Neuronal stem cell (in vitro differentiated cells): ENCODE measurements at regions not wholly inside any gene's neighbourhood (a gene's known extent, or its start where the extent isn't known, plus 50 kb on each side); places are given as distances from the start of the nearest gene placed in this dataset.

Experiments
- DNase-seq: peaks from one replicate; pipeline ENCODE4 v3.0.0-alpha.2; 2013; ENCODE audit warnings: low spot score
- H2AFZ ChIP-seq: one replicate; pipeline ENCODE4 v1.6.1; 2013; ENCODE audit warnings: mild to moderate bottlenecking, low read length, inconsistent platforms
- H2AK5ac ChIP-seq: 2 replicates; pipeline ENCODE4 v1.6.1; 2013; ENCODE audit warnings: low read depth, mild to moderate bottlenecking, inconsistent platforms, low read length, moderate library complexity, mixed read lengths
- H2BK120ac ChIP-seq: 2 replicates; pipeline ENCODE4 v1.6.1; 2013; ENCODE audit warnings: low read depth, mild to moderate bottlenecking, inconsistent platforms, low read length, moderate library complexity, mixed read lengths
- H2BK12ac ChIP-seq: one replicate; pipeline ENCODE4 v1.6.1; 2013; ENCODE audit warnings: low read length, inconsistent platforms
- H2BK15ac ChIP-seq: 2 replicates; pipeline ENCODE4 v1.6.1; 2013; ENCODE audit warnings: mild to moderate bottlenecking, low read length, inconsistent platforms, mixed read lengths
- H2BK5ac ChIP-seq: one replicate; pipeline ENCODE4 v1.6.1; 2013; ENCODE audit warnings: inconsistent platforms, mild to moderate bottlenecking, low read length, moderate library complexity
- H3K14ac ChIP-seq: one replicate; pipeline ENCODE4 v1.6.1; 2013; ENCODE audit warnings: low read length, inconsistent platforms
- H3K18ac ChIP-seq: 2 replicates; pipeline ENCODE4 v1.6.1; 2013; ENCODE audit warnings: low read length, inconsistent platforms
- H3K23ac ChIP-seq: 2 replicates; pipeline ENCODE4 v1.6.1; 2013; ENCODE audit warnings: low read depth, mild to moderate bottlenecking, mixed read lengths, low read length, inconsistent platforms; ENCODE audit not compliant: poor library complexity
- H3K27ac ChIP-seq: replicated peaks from 3 replicates; pipeline ENCODE4 v1.5.1; 2013; ENCODE audit warnings: low read length, inconsistent platforms
- H3K27me3 ChIP-seq, 3 experiments: 2 replicates each; pipeline ENCODE4 v1.6.1; 2013; ENCODE audit warnings: low read length in 3 of 3, mild to moderate bottlenecking in 2 of 3, inconsistent platforms in 1 of 3, low read depth in 1 of 3, mixed read lengths in 1 of 3, moderate library complexity in 1 of 3; ENCODE audit not compliant: control insufficient read depth in 3 of 3, insufficient read depth in 3 of 3
- H3K36me3 ChIP-seq, 2 donors: replicated peaks in 1 of 2; 2 replicates each; pipeline ENCODE4 v1.6.1; 2013; ENCODE audit warnings: low read length in 2 of 2; ENCODE audit not compliant: control insufficient read depth in 2 of 2, insufficient read depth in 2 of 2
- H3K4ac ChIP-seq: 2 replicates; pipeline ENCODE4 v1.6.1; 2013; ENCODE audit warnings: inconsistent platforms, mild to moderate bottlenecking, low read length, moderate library complexity
- H3K4me1 ChIP-seq, 2 donors: 1 replicate in 1 of 2; 2 replicates in 1 of 2; pipeline ENCODE4 v1.6.1; 2013; ENCODE audit warnings: low read length in 2 of 2, low read depth in 1 of 2; ENCODE audit not compliant: control insufficient read depth in 2 of 2, insufficient read depth in 1 of 2
- H3K4me2 ChIP-seq: one replicate; pipeline ENCODE4 v1.6.1; 2013; ENCODE audit warnings: mild to moderate bottlenecking, low read length, inconsistent platforms; ENCODE audit not compliant: insufficient read depth, poor library complexity, severe bottlenecking
- H3K4me3 ChIP-seq, 2 donors: 2 replicates each; pipeline ENCODE4 v1.5.1; 2013; ENCODE audit warnings: low read length in 2 of 2, mild to moderate bottlenecking in 2 of 2, inconsistent platforms in 1 of 2, moderate library complexity in 1 of 2
- H3K79me1 ChIP-seq: one replicate; pipeline ENCODE4 v1.6.1; 2013; ENCODE audit warnings: low read depth, mild to moderate bottlenecking, inconsistent platforms, low read length, moderate library complexity
- H3K9ac ChIP-seq: one replicate; pipeline ENCODE4 v1.6.1; 2013; ENCODE audit warnings: mild to moderate bottlenecking, low read depth, low read length, inconsistent platforms; ENCODE audit not compliant: poor library complexity
- H3K9me3 ChIP-seq, 2 donors: replicated peaks in 1 of 2; 2 replicates each; pipeline versions ENCODE3 to v1.6.1; 2013; ENCODE audit warnings: low read length in 2 of 2, mild to moderate bottlenecking in 2 of 2, inconsistent platforms in 1 of 2, low read depth in 1 of 2, mixed read lengths in 1 of 2, moderate library complexity in 1 of 2; ENCODE audit not compliant: control insufficient read depth in 2 of 2, insufficient read depth in 1 of 2
- H4K8ac ChIP-seq: one replicate; pipeline ENCODE4 v1.6.1; 2013; ENCODE audit warnings: low read depth, mild to moderate bottlenecking, inconsistent platforms, low read length, moderate library complexity
- H4K91ac ChIP-seq: one replicate; pipeline ENCODE4 v1.6.1; 2013; ENCODE audit warnings: low read length, low read depth, mild to moderate bottlenecking, inconsistent platforms; ENCODE audit not compliant: poor library complexity
- WGBS, 2 donors: extraction: QIAGEN DNeasy Blood & Tissue Kit; methylation state at CpG; one replicate each; pipeline ENCODE4 v1.1.7; 2013; ENCODE audit warnings: missing lambda C conversion rate in 2 of 2, mixed read lengths in 1 of 2; ENCODE audit not compliant: insufficient read length in 2 of 2, insufficient replicate concordance in 1 of 2; ENCODE audit errors: extremely low coverage in 2 of 2; 5-methylcytosine and 5-hydroxymethylcytosine counted together

- no peak overlapping the region for H2AK5ac ChIP-seq
- H3K36me3 ChIP-seq: no peaks in the 10 kb centered on the region
- no peak overlapping the region for H3K18ac ChIP-seq
- no peak overlapping the region for H4K8ac ChIP-seq
- H3K14ac ChIP-seq: no peak overlapping the region
- H3K79me1 ChIP-seq: no peaks in the 10 kb centered on the region
- no peaks in the 10 kb centered on the region for H3K27me3 ChIP-seq
- H3K9ac ChIP-seq: no peak overlapping the region
- H3K4me2 ChIP-seq: no peak overlapping the region
- H4K91ac ChIP-seq: no peak overlapping the region
- H2BK120ac ChIP-seq: no peak overlapping the region
- H2BK15ac ChIP-seq: no peak overlapping the region
- H2BK5ac ChIP-seq: no peak overlapping the region
- no peaks in the 10 kb centered on the region for H3K9me3 ChIP-seq
- H3K4me1 ChIP-seq: no peaks in the 10 kb centered on the region
- H3K27ac ChIP-seq: no peak overlapping the region
- H3K4ac ChIP-seq: no peak overlapping the region
- no peak overlapping the region for H3K4me3 ChIP-seq
- DNase-seq: no peak
- H3K23ac ChIP-seq: no peak overlapping the region
- H2BK12ac ChIP-seq: no peak overlapping the region
- H2AFZ ChIP-seq: no peak overlapping the region
Measured at GRCh38 chr6:103085801-103086200, 1692.3 kb downstream of the GRIK2 start.

GRCh38 chr6:103081876-103082630 is 1688.5 kb downstream of the GRIK2 start:
- H4K91ac ChIP-seq: no peak overlapping the region
- H3K14ac ChIP-seq: no peak overlapping the region
- H3K9me3 ChIP-seq: no peaks in the 10 kb centered on the region
- H2BK15ac ChIP-seq: no peak overlapping the region
- no peak overlapping the region for H3K23ac ChIP-seq
- H3K36me3 ChIP-seq: no peaks in the 10 kb centered on the region
- no peak overlapping the region for H3K4me3 ChIP-seq
- H3K27me3 ChIP-seq: no peaks in the 10 kb centered on the region
- WGBS, 2 donors: no CpG with 5 or more reads among the region's 6 CpGs
- DNase-seq: no peak
- no peak overlapping the region for H3K4ac ChIP-seq
- no peak overlapping the region for H4K8ac ChIP-seq
- no peak overlapping the region for H2BK5ac ChIP-seq
- no peak overlapping the region for H3K9ac ChIP-seq
- no peak overlapping the region for H2AFZ ChIP-seq
- no peak overlapping the region for H2BK12ac ChIP-seq
- H2BK120ac ChIP-seq: no peak overlapping the region
- no peak overlapping the region for H3K18ac ChIP-seq
- no peak overlapping the region for H3K27ac ChIP-seq
- no peaks in the 10 kb centered on the region for H3K79me1 ChIP-seq
- H3K4me2 ChIP-seq: no peak overlapping the region
- no peaks in the 10 kb centered on the region for H3K4me1 ChIP-seq
- no peak overlapping the region for H2AK5ac ChIP-seq

- Histone ChIP-seq H3K27me3 (no peaks in the 10 kb centered on the region), H3K9ac (no peak overlapping the region), H3K14ac (no peak overlapping the region), H3K4ac (no peak overlapping the region), H3K4me1 (no peaks in the 10 kb centered on the region), H3K27ac (no peak overlapping the region), H2AFZ (no peak overlapping the region), H2BK120ac (no peak overlapping the region), H3K4me2 (no peak overlapping the region), H4K8ac (no peak overlapping the region), H3K18ac (no peak overlapping the region), H2BK15ac (no peak overlapping the region), H3K4me3 (no peak overlapping the region), H3K36me3 (no peaks in the 10 kb centered on the region), H2BK12ac (no peak overlapping the region), H2BK5ac (no peak overlapping the region), H4K91ac (no peak overlapping the region), H3K23ac (no peak overlapping the region), H3K9me3 (no peaks in the 10 kb centered on the region), H3K79me1 (no peaks in the 10 kb centered on the region), H2AK5ac (no peak overlapping the region)
- no CpG with 5 or more reads among the region's 1 CpG for WGBS, 2 donors
- DNase-seq: no peak
Measured at GRCh38 chr6:103081126-103081525, 1687.6 kb downstream of the GRIK2 start.

- no peak for DNase-seq
- Histone ChIP-seq H3K27me3 (no peaks in the 10 kb centered on the region), H3K27ac (no peak overlapping the region), H4K8ac (no peak overlapping the region), H3K4me1 (no peaks in the 10 kb centered on the region), H3K9ac (no peak overlapping the region), H2BK15ac (no peak overlapping the region), H3K9me3 (no peaks in the 10 kb centered on the region), H3K79me1 (no peaks in the 10 kb centered on the region), H2BK12ac (no peak overlapping the region), H3K4ac (no peak overlapping the region), H3K18ac (no peak overlapping the region), H2AK5ac (no peak overlapping the region), H3K4me3 (no peak overlapping the region), H2BK5ac (no peak overlapping the region), H3K36me3 (no peaks in the 10 kb centered on the region), H3K23ac (no peak overlapping the region), H2BK120ac (no peak overlapping the region), H3K14ac (no peak overlapping the region), H3K4me2 (no peak overlapping the region), H4K91ac (no peak overlapping the region), H2AFZ (no peak overlapping the region)
- no CpG with 5 or more reads among the region's 3 CpGs for WGBS, 2 donors
Measured at GRCh38 chr6:103080497-103080896, 1687.0 kb downstream of the GRIK2 start.
